ENCODE measurements at regions not wholly inside any gene's neighbourhood (a gene's known extent, or its start where the extent isn't known, plus 50 kb on each side); places are given as distances from the start of the nearest gene placed in this dataset.

DNA sequence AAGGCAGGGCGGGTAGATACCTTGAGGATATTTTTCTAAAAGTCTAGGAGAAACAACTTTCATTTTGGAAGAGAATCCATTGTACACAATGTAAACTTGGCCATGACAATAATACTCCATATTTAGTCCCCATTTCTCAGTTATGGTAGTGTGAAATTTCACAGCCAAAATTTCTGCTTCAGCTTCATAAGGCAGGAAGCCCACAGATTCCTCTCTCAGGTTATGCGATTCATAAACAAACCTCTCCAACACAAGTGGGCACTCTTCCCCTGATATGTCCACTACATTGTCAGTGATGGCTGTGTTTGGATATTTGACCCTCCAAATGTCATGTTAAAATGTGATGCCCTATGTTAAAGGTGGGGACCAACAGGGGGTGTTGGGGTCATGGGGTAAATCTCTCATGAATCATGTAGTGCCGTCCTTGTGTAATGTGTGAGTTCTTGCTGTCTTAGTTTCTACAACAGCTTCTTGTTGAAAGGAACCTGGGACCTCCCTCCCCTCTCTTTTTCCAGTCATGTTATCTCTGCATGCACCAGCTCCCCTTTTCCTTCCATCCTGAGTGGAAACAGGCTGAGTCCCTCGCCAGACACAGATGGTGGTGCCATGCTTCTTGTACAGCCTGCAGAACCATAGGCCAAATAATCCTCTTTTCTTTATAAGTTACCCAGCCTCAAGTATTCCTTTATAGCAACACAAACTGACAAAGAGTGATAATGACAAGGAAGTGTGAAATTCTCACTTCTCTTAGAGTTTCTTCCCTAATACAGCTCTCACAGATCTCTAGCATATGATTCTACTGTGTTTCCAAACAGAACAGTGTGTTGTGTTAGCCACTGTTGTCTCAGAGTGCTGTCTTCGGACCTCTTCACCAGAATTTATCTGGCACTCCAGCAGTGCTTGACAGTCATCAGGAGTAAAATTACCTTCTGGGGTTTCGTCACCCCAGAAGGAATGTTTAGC is 598.4 kb upstream of the GNPDA2 start:
- Histone ChIP-seq H3K4me3 (ENCODE audit: low read depth, low read length) (no peak overlapping the region), H3K27me3 (ENCODE audit: control insufficient read depth, insufficient read depth, low read length) (no peaks in the 10 kb centered on the region), H3K36me3 (ENCODE audit: control insufficient read depth, insufficient read depth, low read length) (no peaks in the 10 kb centered on the region), H3K4me1 (ENCODE audit: control insufficient read depth, insufficient read depth, low read length) (no peaks in the 10 kb centered on the region), H3K27ac (ENCODE audit: low read depth, low read length) (no peak overlapping the region), H3K9ac (ENCODE audit: low read depth, low read length) (no peak overlapping the region), H3K9me3 (ENCODE audit: control insufficient read depth, insufficient read depth, low read length) (no peaks in the 10 kb centered on the region)

DNA sequence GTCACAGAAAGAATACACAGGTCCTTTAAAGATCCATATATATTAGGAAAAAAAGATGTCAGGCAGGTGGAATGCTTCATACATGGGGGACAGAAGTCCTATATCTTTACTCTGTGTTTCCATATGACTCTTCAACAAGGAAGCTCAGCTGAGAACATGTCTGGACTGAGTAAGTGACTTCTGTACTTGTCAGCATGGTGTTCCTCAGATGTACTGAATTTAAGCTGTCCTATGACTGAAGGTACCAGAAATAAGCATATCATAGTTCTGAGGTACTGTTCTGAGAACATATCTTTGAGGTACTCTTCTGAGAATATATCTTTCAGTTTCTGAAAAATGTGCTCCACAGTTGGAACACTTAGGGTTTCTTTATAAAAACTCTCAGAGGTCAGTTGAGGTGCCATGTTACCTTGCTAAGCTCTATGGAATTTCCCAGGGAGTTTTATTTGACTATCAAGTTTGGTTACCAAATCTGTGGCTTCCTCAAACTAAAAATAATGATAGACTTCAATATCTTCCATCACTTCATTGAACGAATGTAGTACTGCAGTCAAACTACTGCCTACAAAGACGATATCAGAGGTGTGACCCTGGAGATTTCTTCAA is 597.2 kb upstream of the GNPDA2 start:
- no peaks in the 10 kb centered on the region for H3K27me3 ChIP-seq (ENCODE audit: control insufficient read depth, insufficient read depth, low read length)
- H3K4me3 ChIP-seq (ENCODE audit: low read depth, low read length), result no peak overlapping the region
- no peak overlapping the region for H3K9ac ChIP-seq (ENCODE audit: low read depth, low read length)
- H3K4me1 ChIP-seq (ENCODE audit: control insufficient read depth, insufficient read depth, low read length), result no peaks in the 10 kb centered on the region
- no peak overlapping the region for H3K27ac ChIP-seq (ENCODE audit: low read depth, low read length)
- H3K9me3 ChIP-seq (ENCODE audit: control insufficient read depth, insufficient read depth, low read length), result no peaks in the 10 kb centered on the region
- no peaks in the 10 kb centered on the region for H3K36me3 ChIP-seq (ENCODE audit: control insufficient read depth, insufficient read depth, low read length)

DNA sequence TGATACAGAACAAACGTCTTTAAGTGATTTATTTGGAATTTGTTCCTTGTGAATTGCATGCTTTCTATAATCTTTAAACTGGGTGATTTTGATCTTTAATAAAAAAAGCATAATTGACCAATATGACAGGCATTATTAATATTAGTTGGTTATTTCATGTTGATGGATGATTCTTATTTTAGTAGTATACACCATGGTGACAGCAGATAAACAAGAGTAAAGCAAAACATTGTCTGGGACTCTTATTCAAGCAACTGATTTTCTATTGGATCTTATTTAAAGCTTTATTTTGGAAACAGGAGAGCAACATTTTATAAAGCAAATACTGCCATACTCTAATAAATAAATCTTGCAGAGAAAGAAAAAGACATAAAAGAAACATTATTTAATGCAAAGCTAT is 591.4 kb upstream of the GNPDA2 start:
- no peaks in the 10 kb centered on the region for H3K9me3 ChIP-seq (ENCODE audit: control insufficient read depth, insufficient read depth, low read length)
- H3K4me1 ChIP-seq (ENCODE audit: control insufficient read depth, insufficient read depth, low read length), result no peaks in the 10 kb centered on the region
- no peak overlapping the region for H3K27ac ChIP-seq (ENCODE audit: low read depth, low read length)

GRCh38 chr4:45317276-45317675 is 590.9 kb upstream of the GNPDA2 start:
- Histone ChIP-seq H3K27me3 (ENCODE audit: control insufficient read depth, insufficient read depth, low read length) (no peaks in the 10 kb centered on the region), H3K36me3 (ENCODE audit: control insufficient read depth, insufficient read depth, low read length) (no peaks in the 10 kb centered on the region), H3K9me3 (ENCODE audit: control insufficient read depth, insufficient read depth, low read length) (no peaks in the 10 kb centered on the region), H3K9ac (ENCODE audit: low read depth, low read length) (no peak overlapping the region), H3K4me1 (ENCODE audit: control insufficient read depth, insufficient read depth, low read length) (no peaks in the 10 kb centered on the region), H3K4me3 (ENCODE audit: low read depth, low read length) (no peak overlapping the region), H3K27ac (ENCODE audit: low read depth, low read length) (no peak overlapping the region)

More for the DNA sequence above, 591.4 kb upstream of the GNPDA2 start:
- no peak overlapping the region for H3K4me3 ChIP-seq (ENCODE audit: low read depth, low read length)
- H3K9ac ChIP-seq (ENCODE audit: low read depth, low read length), result no peak overlapping the region
- no peaks in the 10 kb centered on the region for H3K36me3 ChIP-seq (ENCODE audit: control insufficient read depth, insufficient read depth, low read length)
- no peaks in the 10 kb centered on the region for H3K27me3 ChIP-seq (ENCODE audit: control insufficient read depth, insufficient read depth, low read length)

DNA sequence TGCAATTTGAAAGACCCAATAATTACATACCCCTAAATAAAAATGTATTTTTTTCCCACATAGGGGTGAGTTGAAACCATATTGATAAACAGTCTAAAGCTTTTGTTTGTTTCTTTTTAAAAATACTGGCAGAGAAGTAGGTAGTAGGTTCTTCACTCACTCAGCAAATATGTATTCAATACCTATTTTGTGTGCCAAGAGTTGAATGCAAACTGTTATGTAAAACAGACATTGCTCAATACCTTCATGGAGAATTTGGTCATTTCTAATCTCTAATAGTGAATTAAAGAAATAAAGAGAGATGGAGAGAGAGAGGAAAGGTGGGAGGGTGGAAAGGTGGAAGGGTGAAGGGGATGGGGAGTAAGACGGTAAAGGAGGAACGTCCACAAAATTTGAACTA is 589.9 kb upstream of the GNPDA2 start:
- Histone ChIP-seq H3K4me3 (ENCODE audit: low read depth, low read length) (no peak overlapping the region), H3K9ac (ENCODE audit: low read depth, low read length) (no peak overlapping the region), H3K27me3 (ENCODE audit: control insufficient read depth, insufficient read depth, low read length) (no peaks in the 10 kb centered on the region), H3K27ac (ENCODE audit: low read depth, low read length) (no peak overlapping the region), H3K9me3 (ENCODE audit: control insufficient read depth, insufficient read depth, low read length) (no peaks in the 10 kb centered on the region), H3K4me1 (ENCODE audit: control insufficient read depth, insufficient read depth, low read length) (no peaks in the 10 kb centered on the region), H3K36me3 (ENCODE audit: control insufficient read depth, insufficient read depth, low read length) (no peaks in the 10 kb centered on the region)

DNA sequence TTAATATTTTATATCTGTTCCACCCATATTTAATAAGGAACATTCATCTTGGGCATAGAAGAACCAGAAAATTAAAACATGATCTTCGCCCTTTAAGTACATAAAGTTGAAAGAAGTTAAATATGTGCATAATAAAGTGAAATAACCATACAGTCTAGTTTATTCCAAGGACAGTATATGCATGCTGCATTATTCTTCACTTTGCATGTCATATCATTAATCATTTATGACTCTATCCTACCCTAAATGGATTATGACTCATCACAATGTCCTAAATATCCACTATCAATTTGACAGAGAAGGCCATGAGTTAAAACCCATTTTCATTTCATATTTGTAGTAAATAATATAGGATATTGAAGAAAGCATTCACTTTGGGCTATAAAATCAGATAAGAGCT is 576.5 kb upstream of the GNPDA2 start:
- Histone ChIP-seq H3K4me1 (ENCODE audit: control insufficient read depth, insufficient read depth, low read length) (no peaks in the 10 kb centered on the region), H3K9ac (ENCODE audit: low read depth, low read length) (no peak overlapping the region), H3K9me3 (ENCODE audit: control insufficient read depth, insufficient read depth, low read length) (no peaks in the 10 kb centered on the region), H3K27me3 (ENCODE audit: control insufficient read depth, insufficient read depth, low read length) (no peaks in the 10 kb centered on the region), H3K36me3 (ENCODE audit: control insufficient read depth, insufficient read depth, low read length) (no peaks in the 10 kb centered on the region), H3K4me3 (ENCODE audit: low read depth, low read length) (no peak overlapping the region), H3K27ac (ENCODE audit: low read depth, low read length) (no peak overlapping the region)

DNA sequence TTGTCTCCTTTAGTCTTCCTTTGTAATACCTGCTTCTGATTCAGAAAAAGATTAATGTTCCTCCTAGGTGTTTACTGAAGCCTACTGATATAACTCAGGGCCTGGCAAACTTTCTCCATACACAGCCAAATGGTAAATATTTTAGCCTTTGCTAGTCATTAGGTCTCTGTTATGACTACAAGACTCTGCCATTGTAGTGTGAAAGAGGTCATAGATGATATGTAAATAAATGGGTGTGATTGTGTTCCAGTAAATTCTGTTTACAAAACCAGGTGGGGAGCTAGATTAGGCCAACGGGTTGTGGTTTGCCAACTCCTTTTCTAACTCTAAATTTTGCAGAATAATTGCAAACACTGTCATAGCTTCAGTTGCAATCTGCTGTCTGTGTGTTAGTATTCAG is 568.1 kb upstream of the GNPDA2 start:
- Histone ChIP-seq H3K4me3 (ENCODE audit: low read depth, low read length) (no peak overlapping the region), H3K27me3 (ENCODE audit: control insufficient read depth, insufficient read depth, low read length) (no peaks in the 10 kb centered on the region), H3K9ac (ENCODE audit: low read depth, low read length) (no peak overlapping the region), H3K9me3 (ENCODE audit: control insufficient read depth, insufficient read depth, low read length) (no peaks in the 10 kb centered on the region), H3K4me1 (ENCODE audit: control insufficient read depth, insufficient read depth, low read length) (no peaks in the 10 kb centered on the region), H3K36me3 (ENCODE audit: control insufficient read depth, insufficient read depth, low read length) (no peaks in the 10 kb centered on the region), H3K27ac (ENCODE audit: low read depth, low read length) (no peak overlapping the region)

- no peak overlapping the region for H3K9ac ChIP-seq (ENCODE audit: low read depth, low read length)
- H3K9me3 ChIP-seq (ENCODE audit: control insufficient read depth, insufficient read depth, low read length), result no peaks in the 10 kb centered on the region
- no peaks in the 10 kb centered on the region for H3K36me3 ChIP-seq (ENCODE audit: control insufficient read depth, insufficient read depth, low read length)
- H3K4me1 ChIP-seq (ENCODE audit: control insufficient read depth, insufficient read depth, low read length), result no peaks in the 10 kb centered on the region
- H3K27me3 ChIP-seq (ENCODE audit: control insufficient read depth, insufficient read depth, low read length), result no peaks in the 10 kb centered on the region
- H3K27ac ChIP-seq (ENCODE audit: low read depth, low read length), result no peak overlapping the region
- no peak overlapping the region for H3K4me3 ChIP-seq (ENCODE audit: low read depth, low read length)
Measured at GRCh38 chr4:45293335-45293734, 567.0 kb upstream of the GNPDA2 start.

GRCh38 chr4:45292844-45293243 is 566.5 kb upstream of the GNPDA2 start:
- H3K27ac ChIP-seq (ENCODE audit: low read depth, low read length), result no peak overlapping the region
- no peaks in the 10 kb centered on the region for H3K27me3 ChIP-seq (ENCODE audit: control insufficient read depth, insufficient read depth, low read length)
- no peaks in the 10 kb centered on the region for H3K4me1 ChIP-seq (ENCODE audit: control insufficient read depth, insufficient read depth, low read length)
- H3K36me3 ChIP-seq (ENCODE audit: control insufficient read depth, insufficient read depth, low read length), result no peaks in the 10 kb centered on the region
- H3K9me3 ChIP-seq (ENCODE audit: control insufficient read depth, insufficient read depth, low read length), result no peaks in the 10 kb centered on the region
- no peak overlapping the region for H3K4me3 ChIP-seq (ENCODE audit: low read depth, low read length)
- no peak overlapping the region for H3K9ac ChIP-seq (ENCODE audit: low read depth, low read length)

GRCh38 chr4:45284400-45285085 is 558.2 kb upstream of the GNPDA2 start:
- Histone ChIP-seq H3K9me3 (ENCODE audit: control insufficient read depth, insufficient read depth, low read length) (no peaks in the 10 kb centered on the region), H3K27me3 (ENCODE audit: control insufficient read depth, insufficient read depth, low read length) (no peaks in the 10 kb centered on the region), H3K27ac (ENCODE audit: low read depth, low read length) (no peak overlapping the region), H3K4me3 (ENCODE audit: low read depth, low read length) (no peak overlapping the region), H3K36me3 (ENCODE audit: control insufficient read depth, insufficient read depth, low read length) (no peaks in the 10 kb centered on the region), H3K9ac (ENCODE audit: low read depth, low read length) (no peak overlapping the region), H3K4me1 (ENCODE audit: control insufficient read depth, insufficient read depth, low read length) (no peaks in the 10 kb centered on the region)

GRCh38 chr4:45283352-45283751 is 557.0 kb upstream of the GNPDA2 start:
- no peaks in the 10 kb centered on the region for H3K36me3 ChIP-seq (ENCODE audit: control insufficient read depth, insufficient read depth, low read length)
- H3K9me3 ChIP-seq (ENCODE audit: control insufficient read depth, insufficient read depth, low read length), result no peaks in the 10 kb centered on the region

More at GRCh38 chr4:45283352-45283751, 557.0 kb upstream of the GNPDA2 start:
- no peak overlapping the region for H3K27ac ChIP-seq (ENCODE audit: low read depth, low read length)
- H3K4me1 ChIP-seq (ENCODE audit: control insufficient read depth, insufficient read depth, low read length), result no peaks in the 10 kb centered on the region
- H3K27me3 ChIP-seq (ENCODE audit: control insufficient read depth, insufficient read depth, low read length), result no peaks in the 10 kb centered on the region
- H3K4me3 ChIP-seq (ENCODE audit: low read depth, low read length), result no peak overlapping the region
- H3K9ac ChIP-seq (ENCODE audit: low read depth, low read length), result no peak overlapping the region

All from HUES48 (cell line).